ENCODE measurements at regions not wholly inside any gene's neighbourhood (a gene's known extent, or its start where the extent isn't known, plus 50 kb on each side); places are given as distances from the start of the nearest gene placed in this dataset.

GRCh38 chr2:126781206-126781605 is 117.5 kb upstream of the TEX51 start:
- no peak for DNase-seq (ENCODE audit: extremely low read depth, low read depth)
- TF ChIP-seq CTCF (IDR thresholded peaks at IDR 0.05; ENCODE audit: low read depth, low read length): no peak

- TF ChIP-seq CTCF (IDR thresholded peaks at IDR 0.05; ENCODE audit: low read depth, low read length): no peak
- DNase-seq (ENCODE audit: extremely low read depth, low read depth): no peak
These were observed 116.9 kb upstream of the TEX51 start for GRCh38 chr2:126781806-126782205.

GRCh38 chr2:126782648-126783047 is 116.0 kb upstream of the TEX51 start:
- TF ChIP-seq CTCF (IDR thresholded peaks at IDR 0.05; ENCODE audit: low read depth, low read length): no peak

GRCh38 chr2:126783341-126783740 is 115.3 kb upstream of the TEX51 start:
- no peak for TF ChIP-seq CTCF (IDR thresholded peaks at IDR 0.05; ENCODE audit: low read depth, low read length)
- no peak for DNase-seq (ENCODE audit: extremely low read depth, low read depth)

More at GRCh38 chr2:126782648-126783047, 116.0 kb upstream of the TEX51 start:
- no peak for DNase-seq (ENCODE audit: extremely low read depth, low read depth)

- no peak for TF ChIP-seq CTCF (IDR thresholded peaks at IDR 0.05; ENCODE audit: low read depth, low read length)
These were observed 114.6 kb upstream of the TEX51 start for GRCh38 chr2:126784045-126784444.

GRCh38 chr2:126784621-126785020 is 114.1 kb upstream of the TEX51 start:
- no peak for DNase-seq (ENCODE audit: extremely low read depth, low read depth)
- TF ChIP-seq CTCF (IDR thresholded peaks at IDR 0.05; ENCODE audit: low read depth, low read length): no peak

More at GRCh38 chr2:126784045-126784444, 114.6 kb upstream of the TEX51 start:
- DNase-seq (ENCODE audit: extremely low read depth, low read depth): no peak

- DNase-seq (ENCODE audit: extremely low read depth, low read depth): no peak
- TF ChIP-seq CTCF (IDR thresholded peaks at IDR 0.05; ENCODE audit: low read depth, low read length): no peak
These were observed 113.5 kb upstream of the TEX51 start for GRCh38 chr2:126785236-126785635.

Measured in AG09319 (cell line).